Progenitor cell of endocrine pancreas (in vitro differentiated cells): ENCODE measurements at regions not wholly inside any gene's neighbourhood (a gene's known extent, or its start where the extent isn't known, plus 50 kb on each side); places are given as distances from the start of the nearest gene placed in this dataset.

Source experiments
- DNase-seq: peaks from one replicate; pipeline ENCODE4 v3.0.0; 2021; ENCODE audit warnings: low spot score; ENCODE audit not compliant: unreplicated experiment
- H3K27ac Mint-ChIP-seq: 2 replicates; pipeline ENCODE4 v1.8.0; 2021; ENCODE audit warnings: mild to moderate bottlenecking, moderate library complexity, mixed read lengths
- H3K27me3 Mint-ChIP-seq: 2 replicates; pipeline ENCODE4 v1.8.0; 2021; ENCODE audit warnings: mixed read lengths
- H3K36me3 Mint-ChIP-seq: 2 replicates; pipeline ENCODE4 v1.8.0; 2022; ENCODE audit warnings: mixed read lengths; ENCODE audit not compliant: insufficient read depth
- H3K4me1 Mint-ChIP-seq: 2 replicates; pipeline ENCODE4 v1.8.0; 2021; ENCODE audit warnings: low read depth, mixed read lengths
- H3K4me3 Mint-ChIP-seq: 2 replicates; pipeline ENCODE4 v1.8.0; 2021; ENCODE audit warnings: low read depth, mild to moderate bottlenecking, moderate library complexity, mixed read lengths
- H3K9me3 Mint-ChIP-seq: 2 replicates; pipeline ENCODE4 v1.8.0; 2021; ENCODE audit warnings: low read depth, mixed read lengths
- TF ChIP-seq, protein P1 (sequence below): fragments of 200-600 bp; sonication (generic); IDR thresholded peaks from one replicate; pipeline ENCODE4 v1.5.0; 2021; ENCODE audit warnings: antibody characterized with exemption, mild to moderate bottlenecking; ENCODE audit not compliant: unreplicated experiment

- Mint-ChIP-seq H3K27me3 (peaks cover 14% of the 10 kb centered on the region), H3K9me3 (no peaks in the 10 kb centered on the region), H3K4me1 (peaks cover 2% of the 10 kb centered on the region), H3K36me3 (no peaks in the 10 kb centered on the region), H3K4me3 (no peak overlapping the region), H3K27ac (no peak overlapping the region)
- DNase-seq: no peak
- TF ChIP-seq, protein P1, sequence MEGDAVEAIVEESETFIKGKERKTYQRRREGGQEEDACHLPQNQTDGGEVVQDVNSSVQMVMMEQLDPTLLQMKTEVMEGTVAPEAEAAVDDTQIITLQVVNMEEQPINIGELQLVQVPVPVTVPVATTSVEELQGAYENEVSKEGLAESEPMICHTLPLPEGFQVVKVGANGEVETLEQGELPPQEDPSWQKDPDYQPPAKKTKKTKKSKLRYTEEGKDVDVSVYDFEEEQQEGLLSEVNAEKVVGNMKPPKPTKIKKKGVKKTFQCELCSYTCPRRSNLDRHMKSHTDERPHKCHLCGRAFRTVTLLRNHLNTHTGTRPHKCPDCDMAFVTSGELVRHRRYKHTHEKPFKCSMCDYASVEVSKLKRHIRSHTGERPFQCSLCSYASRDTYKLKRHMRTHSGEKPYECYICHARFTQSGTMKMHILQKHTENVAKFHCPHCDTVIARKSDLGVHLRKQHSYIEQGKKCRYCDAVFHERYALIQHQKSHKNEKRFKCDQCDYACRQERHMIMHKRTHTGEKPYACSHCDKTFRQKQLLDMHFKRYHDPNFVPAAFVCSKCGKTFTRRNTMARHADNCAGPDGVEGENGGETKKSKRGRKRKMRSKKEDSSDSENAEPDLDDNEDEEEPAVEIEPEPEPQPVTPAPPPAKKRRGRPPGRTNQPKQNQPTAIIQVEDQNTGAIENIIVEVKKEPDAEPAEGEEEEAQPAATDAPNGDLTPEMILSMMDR: no peak
These were observed 83.7 kb upstream of the THRB start for GRCh38 chr3:24578324-24578723.

DNA sequence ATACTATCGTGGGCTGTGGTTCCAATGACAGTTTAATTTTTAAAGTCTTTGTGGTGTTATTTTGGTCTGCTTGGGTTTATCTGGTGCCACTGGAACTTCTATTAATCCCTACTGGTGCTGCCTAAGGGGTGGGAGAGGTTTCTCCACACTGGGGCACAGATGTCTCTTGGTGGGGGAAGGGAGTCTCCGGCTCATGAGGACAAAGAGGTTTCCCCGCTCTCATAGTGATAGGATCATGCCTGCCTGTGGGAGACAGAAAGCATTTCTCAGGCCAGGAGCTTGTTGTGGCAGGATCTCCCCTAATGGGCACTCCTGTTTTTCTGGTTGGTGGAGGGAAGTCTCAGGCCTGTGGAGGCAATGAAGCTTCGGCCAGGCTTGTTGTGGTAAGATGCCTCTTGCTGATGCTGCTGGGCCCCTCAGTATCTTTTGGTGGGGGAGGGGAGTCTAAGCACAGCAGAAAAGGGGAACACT lies 84.3 kb upstream of the THRB start:
- no peak overlapping the region for H3K4me3 Mint-ChIP-seq
- H3K9me3 Mint-ChIP-seq: no peaks in the 10 kb centered on the region
- peaks cover 2% of the 10 kb centered on the region for H3K4me1 Mint-ChIP-seq
- H3K27me3 Mint-ChIP-seq: peaks cover 16% of the 10 kb centered on the region
- H3K36me3 Mint-ChIP-seq: no peaks in the 10 kb centered on the region
- H3K27ac Mint-ChIP-seq: no peak overlapping the region
- no peak for DNase-seq
- TF ChIP-seq, protein P1: no peak

- Mint-ChIP-seq H3K4me3 (no peak overlapping the region), H3K9me3 (no peaks in the 10 kb centered on the region), H3K4me1 (peaks cover 8% of the 10 kb centered on the region), H3K27me3 (peaks cover 35% of the 10 kb centered on the region), H3K27ac (no peak overlapping the region), H3K36me3 (no peaks in the 10 kb centered on the region)
- TF ChIP-seq, protein P1: no peak
- DNase-seq: no peak
These were observed 88.1 kb upstream of the THRB start for GRCh38 chr3:24582431-24583403.

DNA sequence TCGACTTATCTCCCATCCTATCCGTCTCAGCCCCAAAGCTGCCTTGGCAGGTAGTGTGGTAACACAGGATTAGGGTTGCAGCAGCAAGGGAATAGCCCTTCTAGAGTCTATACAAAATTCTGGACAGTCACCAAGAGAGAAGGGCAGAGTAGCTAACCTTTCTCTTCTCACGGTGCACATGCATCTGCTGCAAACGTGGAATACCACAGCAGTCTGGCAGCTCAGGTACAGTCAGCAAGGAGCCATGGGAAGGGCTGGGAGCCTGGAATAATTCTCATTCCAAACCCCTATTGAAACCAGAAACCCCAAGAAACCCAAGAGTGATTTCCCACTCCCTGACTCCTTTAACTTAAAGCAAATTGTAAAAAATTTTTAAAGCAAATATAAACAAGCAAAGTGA lies 92.3 kb upstream of the THRB start:
- H3K27me3 Mint-ChIP-seq: peaks cover 37% of the 10 kb centered on the region
- no peak for DNase-seq
- TF ChIP-seq, protein P1: no peak
- no peak overlapping the region for H3K27ac Mint-ChIP-seq
- no peaks in the 10 kb centered on the region for H3K36me3 Mint-ChIP-seq
- no peak overlapping the region for H3K4me3 Mint-ChIP-seq
- no peaks in the 10 kb centered on the region for H3K9me3 Mint-ChIP-seq
- H3K4me1 Mint-ChIP-seq: peaks cover 29% of the 10 kb centered on the region

GRCh38 chr3:24588629-24589512 lies 94.2 kb upstream of the THRB start:
- TF ChIP-seq, protein P1: no peak
- DNase-seq: no peak
- H3K27ac Mint-ChIP-seq: no peak overlapping the region
- H3K27me3 Mint-ChIP-seq: peaks cover 34% of the 10 kb centered on the region
- H3K9me3 Mint-ChIP-seq: no peaks in the 10 kb centered on the region
- H3K36me3 Mint-ChIP-seq: no peaks in the 10 kb centered on the region
- peaks cover 29% of the 10 kb centered on the region for H3K4me1 Mint-ChIP-seq
- H3K4me3 Mint-ChIP-seq: no peak overlapping the region
